Left ventricle myocardium superior (tissue), 1 donor: ENCODE measurements at regions not wholly inside any gene's neighbourhood (a gene's known extent, or its start where the extent isn't known, plus 50 kb on each side); places are given as distances from the start of the nearest gene placed in this dataset.
"Not testable (repeated sequence)": the region's sequence is repeated elsewhere in the genome, so short reads cannot be mapped to it uniquely, and the experiment has no call there.

Experiments
- ATAC-seq: fragments of 200-7000 bp; cut with Tn5 transposase; one replicate; pipeline ENCODE4 v1.9.1; 2020; ENCODE audit warnings: mild to moderate bottlenecking, moderate library complexity
- DNase-seq: peaks from one replicate; pipeline ENCODE4 v3.0.0-alpha.2; 2020
- intact Hi-C: fragments of 100-400 bp; cut with micrococcal nuclease; formaldehyde crosslinking; loops from one replicate; pipeline ENCODE4 v1.11.0; 2022
- donor health status: DM: no; HTN: yes; CAD: no; lungs with severe emphysema.

GRCh38 chr3:145902166-145902565 lies 258.8 kb downstream of the PLOD2 start:
- DNase-seq (no peak), ATAC-seq (no peak)
- intact Hi-C loops = no loop called here

GRCh38 chr3:145903472-145904013 lies 257.4 kb downstream of the PLOD2 start:
- intact Hi-C loops = no loop called here
- DNase-seq = no peak

GRCh38 chr3:145904138-145904537 lies 256.8 kb downstream of the PLOD2 start:
- intact Hi-C loops = no loop called here
- no peak for ATAC-seq

More at GRCh38 chr3:145903472-145904013, 257.4 kb downstream of the PLOD2 start:
- no peak for ATAC-seq

GRCh38 chr3:145906301-145906700 lies 254.7 kb downstream of the PLOD2 start:
- intact Hi-C loops = no loop called here
- DNase-seq = no peak
- no peak for ATAC-seq

More at GRCh38 chr3:145904138-145904537, 256.8 kb downstream of the PLOD2 start:
- DNase-seq = no peak

GRCh38 chr3:145906755-145907154 lies 254.2 kb downstream of the PLOD2 start:
- ATAC-seq (peak; percentile 47), DNase-seq (no peak)
- intact Hi-C loops = no loop called here

GRCh38 chr3:145911016-145911415 lies 250.0 kb downstream of the PLOD2 start:
- intact Hi-C loops = no loop called here
- no peak for DNase-seq

GRCh38 chr3:145915787-145916186 lies 245.2 kb downstream of the PLOD2 start:
- intact Hi-C loops = no loop called here
- ATAC-seq (no peak), DNase-seq (no peak)

More at GRCh38 chr3:145911016-145911415, 250.0 kb downstream of the PLOD2 start:
- ATAC-seq = no peak

GRCh38 chr3:145927736-145928135 lies 233.2 kb downstream of the PLOD2 start:
- ATAC-seq, DNase-seq, intact Hi-C loops: not testable (repeated sequence)

- intact Hi-C loops = no loop called here
- no peak for ATAC-seq
- DNase-seq = no peak
These were observed 224.0 kb downstream of the PLOD2 start for GRCh38 chr3:145936971-145937370.

GRCh38 chr3:145939431-145939830 lies 221.6 kb downstream of the PLOD2 start:
- DNase-seq = no peak
- no peak for ATAC-seq
- intact Hi-C loops = no loop called here

- intact Hi-C loops = no loop called here
- DNase-seq (no peak), ATAC-seq (no peak)
These were observed 218.9 kb downstream of the PLOD2 start for GRCh38 chr3:145942052-145942451.

GRCh38 chr3:145943952-145944351 lies 217.0 kb downstream of the PLOD2 start:
- ATAC-seq (no peak), DNase-seq (no peak)
- intact Hi-C loops = no loop called here

GRCh38 chr3:145951441-145951840 lies 209.5 kb downstream of the PLOD2 start:
- intact Hi-C loops = no loop called here
- DNase-seq (no peak), ATAC-seq (no peak)

GRCh38 chr3:145952536-145952935 lies 208.4 kb downstream of the PLOD2 start:
- ATAC-seq (peak; percentile 54), DNase-seq (no peak)
- intact Hi-C loops = no loop called here

GRCh38 chr3:145953316-145953715 lies 207.7 kb downstream of the PLOD2 start:
- intact Hi-C loops = no loop called here
- no peak for ATAC-seq
- no peak for DNase-seq

GRCh38 chr3:145959457-145960088 lies 201.4 kb downstream of the PLOD2 start:
- intact Hi-C loops = no loop called here
- ATAC-seq (no peak), DNase-seq (no peak)

- intact Hi-C loops = no loop called here
- no peak for ATAC-seq
- DNase-seq = no peak
These were observed 197.9 kb downstream of the PLOD2 start for GRCh38 chr3:145963111-145963510.

- intact Hi-C loops = no loop called here
- DNase-seq = no peak
- ATAC-seq = no peak
These were observed 193.9 kb downstream of the PLOD2 start for GRCh38 chr3:145967043-145967442.

- ATAC-seq (no peak), DNase-seq (no peak)
- intact Hi-C loops = no loop called here
These were observed 189.8 kb downstream of the PLOD2 start for GRCh38 chr3:145971186-145971585.

- DNase-seq (no peak), ATAC-seq (no peak)
- intact Hi-C loops = no loop called here
These were observed 188.1 kb downstream of the PLOD2 start for GRCh38 chr3:145972851-145973250.

- ATAC-seq (no peak), DNase-seq (no peak)
- intact Hi-C loops = no loop called here
These were observed 179.9 kb downstream of the PLOD2 start for GRCh38 chr3:145981056-145981455.
